Keratinocyte (primary cell): ENCODE measurements at regions not wholly inside any gene's neighbourhood (a gene's known extent, or its start where the extent isn't known, plus 50 kb on each side); places are given as distances from the start of the nearest gene placed in this dataset.

Source experiments
- EZH2 ChIP-seq: IDR thresholded peaks from one replicate; pipeline ENCODE4 v1.6.1; 2012; ENCODE audit warnings: inconsistent platforms, mild to moderate bottlenecking, low read length, moderate library complexity
- TF ChIP-seq, protein P1 (sequence below), 3 experiments: IDR thresholded peaks in 1 of 3; conservative IDR thresholded peaks in 1 of 3; optimal IDR thresholded peaks in 1 of 3; 2 replicates in 2 of 3; 3 replicates in 1 of 3; pipeline versions ENCODE3 to v1.5.1; 2011; ENCODE audit warnings: low read length in 3 of 3, mild to moderate bottlenecking in 3 of 3, moderate library complexity in 2 of 3, control low read depth in 1 of 3, inconsistent platforms in 1 of 3; ENCODE audit not compliant: insufficient read depth in 2 of 3; ENCODE audit errors: extremely low read depth in 1 of 3

DNA sequence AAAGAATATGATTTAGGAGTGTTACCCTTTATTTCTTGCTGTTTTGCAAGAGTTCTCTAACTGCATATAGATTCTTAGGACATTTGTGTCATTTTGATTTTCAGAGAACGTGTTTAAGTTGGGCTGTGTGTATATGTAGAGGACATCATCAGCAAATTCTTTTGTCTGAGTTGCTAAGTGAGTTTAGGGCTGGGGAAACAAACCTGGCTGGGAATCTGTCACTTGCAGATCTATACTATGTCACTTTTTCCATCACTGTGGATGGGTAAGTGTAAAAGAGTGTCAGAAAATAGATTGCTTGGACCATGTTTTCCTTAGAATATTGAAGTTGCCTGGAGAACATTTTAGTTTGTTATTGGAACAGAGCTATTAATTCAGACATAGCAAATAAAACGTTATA, 349.1 kb upstream of the NEGR1 start:
- TF ChIP-seq, protein P1, sequence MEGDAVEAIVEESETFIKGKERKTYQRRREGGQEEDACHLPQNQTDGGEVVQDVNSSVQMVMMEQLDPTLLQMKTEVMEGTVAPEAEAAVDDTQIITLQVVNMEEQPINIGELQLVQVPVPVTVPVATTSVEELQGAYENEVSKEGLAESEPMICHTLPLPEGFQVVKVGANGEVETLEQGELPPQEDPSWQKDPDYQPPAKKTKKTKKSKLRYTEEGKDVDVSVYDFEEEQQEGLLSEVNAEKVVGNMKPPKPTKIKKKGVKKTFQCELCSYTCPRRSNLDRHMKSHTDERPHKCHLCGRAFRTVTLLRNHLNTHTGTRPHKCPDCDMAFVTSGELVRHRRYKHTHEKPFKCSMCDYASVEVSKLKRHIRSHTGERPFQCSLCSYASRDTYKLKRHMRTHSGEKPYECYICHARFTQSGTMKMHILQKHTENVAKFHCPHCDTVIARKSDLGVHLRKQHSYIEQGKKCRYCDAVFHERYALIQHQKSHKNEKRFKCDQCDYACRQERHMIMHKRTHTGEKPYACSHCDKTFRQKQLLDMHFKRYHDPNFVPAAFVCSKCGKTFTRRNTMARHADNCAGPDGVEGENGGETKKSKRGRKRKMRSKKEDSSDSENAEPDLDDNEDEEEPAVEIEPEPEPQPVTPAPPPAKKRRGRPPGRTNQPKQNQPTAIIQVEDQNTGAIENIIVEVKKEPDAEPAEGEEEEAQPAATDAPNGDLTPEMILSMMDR (optimal IDR thresholded peaks at IDR 0.05 in 1 of 3, IDR thresholded peaks at IDR 0.05 in 1 of 3, conservative IDR thresholded peaks at IDR 0.05 in 1 of 3; ENCODE audit: extremely low read depth in 1 of 3, insufficient read depth in 2 of 3, low read length in 3 of 3): no peak
- TF ChIP-seq EZH2: no peak
